ENCODE measurements at regions not wholly inside any gene's neighbourhood (a gene's known extent, or its start where the extent isn't known, plus 50 kb on each side); places are given as distances from the start of the nearest gene placed in this dataset.

- Histone ChIP-seq H3K4me1 (ENCODE audit: control insufficient read depth in 1 of 2, extremely low read depth in 1 of 2, insufficient read depth in 2 of 2, low read length in 2 of 2) (no peaks in the 10 kb centered on the region), H3K27me3 (replicated peaks in 1 of 2; ENCODE audit: control insufficient read depth in 2 of 2, extremely low read depth in 1 of 2, insufficient read depth in 2 of 2, low read length in 1 of 2) (no peaks in the 10 kb centered on the region), H3K9me3 (no peaks in the 10 kb centered on the region), H3K4me3 (ENCODE audit: control insufficient read depth in 1 of 2, extremely low read depth in 1 of 2, low read length in 1 of 2) (no peak overlapping the region), H3K27ac (ENCODE audit: low read length) (no peak overlapping the region), H3K36me3 (ENCODE audit: control insufficient read depth in 2 of 2, extremely low read depth in 1 of 2, insufficient read depth in 1 of 2, low read length in 1 of 2) (no peaks in the 10 kb centered on the region)
- ChIA-PET POLR2A (no interaction called here), CTCF (no interaction called here)
- Mint-ChIP-seq H3K27ac (no peak overlapping the region), H3K4me1 (no peaks in the 10 kb centered on the region), H3K27me3 (no peaks in the 10 kb centered on the region), H3K4me3 (no peak overlapping the region), H3K9me3 (no peaks in the 10 kb centered on the region), H3K36me3 (peaks cover 9% of the 10 kb centered on the region)
- ATAC-seq (replicated peaks in 1 of 4) (no peak), DNase-seq (no peak)
- 100% methylated on average over 1 of the region's 2 CpGs for WGBS (ENCODE audit: insufficient coverage)
Observed at GRCh38 chr2:186027922-186028321, 289.3 kb downstream of the FSIP2 start.

DNA sequence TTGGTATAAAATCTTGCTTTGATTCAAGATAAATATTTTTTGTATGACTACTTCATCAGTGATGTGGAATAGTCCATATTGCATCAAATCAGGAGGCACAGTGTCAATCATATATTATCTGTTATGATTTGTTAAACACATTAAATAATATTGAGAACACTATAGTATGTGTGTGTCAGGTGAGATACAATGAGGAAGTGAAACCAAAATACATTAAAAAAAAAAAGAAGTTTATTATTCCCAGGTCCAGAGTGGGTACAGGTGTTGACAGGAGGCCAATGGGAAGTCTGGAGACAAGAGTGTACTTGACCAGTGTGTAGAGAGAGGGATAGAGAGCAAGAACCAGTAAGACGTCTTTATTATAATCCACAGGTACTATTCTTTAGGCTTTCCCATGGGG is 292.6 kb downstream of the FSIP2 start:
- CTCF ChIA-PET = no interaction called here
- no peaks in the 10 kb centered on the region for H3K9me3 Mint-ChIP-seq
- H3K9me3 ChIP-seq = no peaks in the 10 kb centered on the region
- no peaks in the 10 kb centered on the region for H3K27me3 ChIP-seq (replicated peaks in 1 of 2; ENCODE audit: control insufficient read depth in 2 of 2, extremely low read depth in 1 of 2, insufficient read depth in 2 of 2, low read length in 1 of 2)
- no peak overlapping the region for H3K27ac Mint-ChIP-seq
- POLR2A ChIA-PET = no interaction called here
- no peaks in the 10 kb centered on the region for H3K4me1 ChIP-seq (ENCODE audit: control insufficient read depth in 1 of 2, extremely low read depth in 1 of 2, insufficient read depth in 2 of 2, low read length in 2 of 2)
- no peaks in the 10 kb centered on the region for H3K27me3 Mint-ChIP-seq
- no peak for ATAC-seq (replicated peaks in 1 of 4)
- no CpG with 5 or more reads among the region's 1 CpG for WGBS (ENCODE audit: insufficient coverage)
- H3K4me3 Mint-ChIP-seq = no peak overlapping the region
- H3K36me3 ChIP-seq (ENCODE audit: control insufficient read depth in 2 of 2, extremely low read depth in 1 of 2, insufficient read depth in 1 of 2, low read length in 1 of 2) = no peaks in the 10 kb centered on the region
- H3K27ac ChIP-seq (ENCODE audit: low read length) = no peak overlapping the region
- H3K36me3 Mint-ChIP-seq = peaks cover 9% of the 10 kb centered on the region
- H3K4me3 ChIP-seq (ENCODE audit: control insufficient read depth in 1 of 2, extremely low read depth in 1 of 2, low read length in 1 of 2) = no peak overlapping the region
- no peaks in the 10 kb centered on the region for H3K4me1 Mint-ChIP-seq
- DNase-seq = no peak

GRCh38 chr2:186032102-186032738 is 293.6 kb downstream of the FSIP2 start:
- Mint-ChIP-seq H3K4me1 (no peaks in the 10 kb centered on the region), H3K27ac (no peak overlapping the region), H3K4me3 (no peak overlapping the region), H3K36me3 (peaks cover 9% of the 10 kb centered on the region), H3K9me3 (no peaks in the 10 kb centered on the region), H3K27me3 (no peaks in the 10 kb centered on the region)
- POLR2A ChIA-PET = interaction anchor here in 1 of 2 donors (0.6 kb wide), 1 partner anchor 11 kb away, joined by 3 read pairs; no protein-coding TSS in a partner anchor
- ATAC-seq (replicated peaks in 1 of 4) = no peak
- CTCF ChIA-PET = no interaction called here
- no peak for DNase-seq
- Histone ChIP-seq H3K36me3 (ENCODE audit: control insufficient read depth in 2 of 2, extremely low read depth in 1 of 2, insufficient read depth in 1 of 2, low read length in 1 of 2) (no peaks in the 10 kb centered on the region), H3K9me3 (no peaks in the 10 kb centered on the region), H3K27ac (ENCODE audit: low read length) (no peak overlapping the region), H3K27me3 (replicated peaks in 1 of 2; ENCODE audit: control insufficient read depth in 2 of 2, extremely low read depth in 1 of 2, insufficient read depth in 2 of 2, low read length in 1 of 2) (no peaks in the 10 kb centered on the region), H3K4me3 (ENCODE audit: control insufficient read depth in 1 of 2, extremely low read depth in 1 of 2, low read length in 1 of 2) (no peak overlapping the region), H3K4me1 (ENCODE audit: control insufficient read depth in 1 of 2, extremely low read depth in 1 of 2, insufficient read depth in 2 of 2, low read length in 2 of 2) (no peaks in the 10 kb centered on the region)
- WGBS (ENCODE audit: insufficient coverage) = 100% methylated on average over 1 of the region's 2 CpGs

GRCh38 chr2:186032930-186033329 is 294.3 kb downstream of the FSIP2 start:
- no peaks in the 10 kb centered on the region for H3K36me3 ChIP-seq (ENCODE audit: control insufficient read depth in 2 of 2, extremely low read depth in 1 of 2, insufficient read depth in 1 of 2, low read length in 1 of 2)
- ATAC-seq (replicated peaks in 1 of 4) = no peak
- CTCF ChIA-PET = no interaction called here
- no peaks in the 10 kb centered on the region for H3K4me1 Mint-ChIP-seq
- peaks cover 9% of the 10 kb centered on the region for H3K36me3 Mint-ChIP-seq
- DNase-seq = no peak
- no peaks in the 10 kb centered on the region for H3K9me3 ChIP-seq
- no peak overlapping the region for H3K4me3 Mint-ChIP-seq
- H3K27me3 ChIP-seq (replicated peaks in 1 of 2; ENCODE audit: control insufficient read depth in 2 of 2, extremely low read depth in 1 of 2, insufficient read depth in 2 of 2, low read length in 1 of 2) = no peaks in the 10 kb centered on the region
- H3K4me1 ChIP-seq (ENCODE audit: control insufficient read depth in 1 of 2, extremely low read depth in 1 of 2, insufficient read depth in 2 of 2, low read length in 2 of 2) = no peaks in the 10 kb centered on the region
- H3K9me3 Mint-ChIP-seq = no peaks in the 10 kb centered on the region
- no peak overlapping the region for H3K4me3 ChIP-seq (ENCODE audit: control insufficient read depth in 1 of 2, extremely low read depth in 1 of 2, low read length in 1 of 2)
- H3K27ac Mint-ChIP-seq = no peak overlapping the region
- POLR2A ChIA-PET = interaction anchor here in 1 of 2 donors (0.6 kb wide), 1 partner anchor 12 kb away, joined by 3 read pairs; no protein-coding TSS in a partner anchor
- no peaks in the 10 kb centered on the region for H3K27me3 Mint-ChIP-seq
- no CpG with 5 or more reads among the region's 2 CpGs for WGBS (ENCODE audit: insufficient coverage)
- H3K27ac ChIP-seq (ENCODE audit: low read length) = no peak overlapping the region

DNA sequence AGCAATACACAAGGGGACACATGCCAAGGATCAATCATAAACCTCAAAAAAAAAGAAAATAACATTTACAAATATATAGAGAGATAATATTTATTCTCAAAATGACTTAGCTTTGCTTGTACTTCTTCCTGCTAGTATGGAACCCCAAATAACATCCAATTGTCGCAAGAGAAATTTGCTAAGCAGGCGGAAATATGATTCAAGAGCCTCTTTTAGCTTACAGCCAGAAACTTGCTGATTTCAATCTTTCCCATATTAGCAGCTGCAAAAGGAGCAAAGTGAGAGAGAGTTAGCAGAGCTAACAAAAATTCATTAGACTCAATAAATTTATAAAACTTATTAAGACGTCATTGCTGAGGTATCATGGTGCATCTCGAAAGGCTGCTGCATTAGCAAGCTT is 294.9 kb downstream of the FSIP2 start:
- no peak overlapping the region for H3K4me3 ChIP-seq (ENCODE audit: control insufficient read depth in 1 of 2, extremely low read depth in 1 of 2, low read length in 1 of 2)
- DNase-seq = no peak
- no peaks in the 10 kb centered on the region for H3K27me3 Mint-ChIP-seq
- H3K4me1 ChIP-seq (ENCODE audit: control insufficient read depth in 1 of 2, extremely low read depth in 1 of 2, insufficient read depth in 2 of 2, low read length in 2 of 2) = no peaks in the 10 kb centered on the region
- no peaks in the 10 kb centered on the region for H3K9me3 ChIP-seq
- H3K27ac Mint-ChIP-seq = no peak overlapping the region
- ChIA-PET POLR2A (no interaction called here), CTCF (no interaction called here)
- H3K4me1 Mint-ChIP-seq = no peaks in the 10 kb centered on the region
- no peaks in the 10 kb centered on the region for H3K27me3 ChIP-seq (replicated peaks in 1 of 2; ENCODE audit: control insufficient read depth in 2 of 2, extremely low read depth in 1 of 2, insufficient read depth in 2 of 2, low read length in 1 of 2)
- no peaks in the 10 kb centered on the region for H3K9me3 Mint-ChIP-seq
- H3K36me3 ChIP-seq (ENCODE audit: control insufficient read depth in 2 of 2, extremely low read depth in 1 of 2, insufficient read depth in 1 of 2, low read length in 1 of 2) = no peaks in the 10 kb centered on the region
- H3K27ac ChIP-seq (ENCODE audit: low read length) = no peak overlapping the region
- H3K4me3 Mint-ChIP-seq = no peak overlapping the region
- no peak for ATAC-seq (replicated peaks in 1 of 4)
- WGBS (ENCODE audit: insufficient coverage) = no CpG with 5 or more reads among the region's 4 CpGs
- H3K36me3 Mint-ChIP-seq = peaks cover 9% of the 10 kb centered on the region

DNA sequence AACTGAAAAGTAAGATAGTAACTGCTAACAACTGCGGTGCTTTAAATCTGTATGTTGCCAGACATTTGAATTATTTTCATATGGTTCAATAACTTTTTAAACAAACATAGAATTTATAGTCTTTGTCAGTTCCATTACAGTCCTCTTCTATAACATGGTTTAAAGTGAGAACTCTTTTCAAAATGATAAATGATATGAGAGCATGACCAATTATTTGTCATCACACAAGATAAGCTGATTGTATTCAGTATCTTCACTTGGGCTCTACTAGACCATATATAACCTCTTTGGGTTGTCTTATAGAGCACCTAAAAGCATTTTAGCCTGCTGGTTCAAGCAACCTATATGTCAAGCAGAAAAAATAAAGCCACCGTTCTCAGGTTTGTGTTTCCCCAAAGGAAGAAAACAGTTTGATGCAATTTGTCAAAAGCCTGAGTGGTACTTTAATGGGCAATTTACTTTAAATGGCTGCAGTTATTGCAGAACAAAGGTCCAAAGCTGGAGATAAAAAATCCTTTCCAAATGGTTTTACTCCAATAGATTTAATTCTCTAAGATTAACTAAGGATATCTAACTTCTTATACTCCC is 298.4 kb downstream of the FSIP2 start:
- Mint-ChIP-seq H3K27me3 (no peaks in the 10 kb centered on the region), H3K4me1 (no peaks in the 10 kb centered on the region), H3K27ac (no peak overlapping the region), H3K9me3 (no peaks in the 10 kb centered on the region), H3K4me3 (no peak overlapping the region), H3K36me3 (peaks cover 3% of the 10 kb centered on the region)
- Histone ChIP-seq H3K9me3 (no peaks in the 10 kb centered on the region), H3K4me3 (ENCODE audit: control insufficient read depth in 1 of 2, extremely low read depth in 1 of 2, low read length in 1 of 2) (no peak overlapping the region), H3K27ac (ENCODE audit: low read length) (no peak overlapping the region), H3K36me3 (ENCODE audit: control insufficient read depth in 2 of 2, extremely low read depth in 1 of 2, insufficient read depth in 1 of 2, low read length in 1 of 2) (no peaks in the 10 kb centered on the region), H3K4me1 (ENCODE audit: control insufficient read depth in 1 of 2, extremely low read depth in 1 of 2, insufficient read depth in 2 of 2, low read length in 2 of 2) (no peaks in the 10 kb centered on the region), H3K27me3 (replicated peaks in 1 of 2; ENCODE audit: control insufficient read depth in 2 of 2, extremely low read depth in 1 of 2, insufficient read depth in 2 of 2, low read length in 1 of 2) (no peaks in the 10 kb centered on the region)
- WGBS (ENCODE audit: insufficient coverage) = no CpG with 5 or more reads among the region's 2 CpGs
- ATAC-seq (replicated peaks in 1 of 4) (no peak), DNase-seq (no peak)
- ChIA-PET CTCF (no interaction called here), POLR2A (interaction anchor here in 1 of 2 donors (0.8 kb wide), 1 partner anchor 355 kb away, joined by 3 read pairs; no protein-coding TSS in a partner anchor)
